ENCODE measurements at regions not wholly inside any gene's neighbourhood (a gene's known extent, or its start where the extent isn't known, plus 50 kb on each side); places are given as distances from the start of the nearest gene placed in this dataset.

- intact Hi-C loops (cut with DNase I; ENCODE audit: low total_unique reads): no loop called here
- no peak for TF ChIP-seq CTCF (IDR thresholded peaks at IDR 0.05)
- no peaks in the 10 kb centered on the region for H3K27me3 ChIP-seq
These were observed 787.0 kb upstream of the B3GALT2 start for GRCh38 chr1:193973428-193973827.

DNA sequence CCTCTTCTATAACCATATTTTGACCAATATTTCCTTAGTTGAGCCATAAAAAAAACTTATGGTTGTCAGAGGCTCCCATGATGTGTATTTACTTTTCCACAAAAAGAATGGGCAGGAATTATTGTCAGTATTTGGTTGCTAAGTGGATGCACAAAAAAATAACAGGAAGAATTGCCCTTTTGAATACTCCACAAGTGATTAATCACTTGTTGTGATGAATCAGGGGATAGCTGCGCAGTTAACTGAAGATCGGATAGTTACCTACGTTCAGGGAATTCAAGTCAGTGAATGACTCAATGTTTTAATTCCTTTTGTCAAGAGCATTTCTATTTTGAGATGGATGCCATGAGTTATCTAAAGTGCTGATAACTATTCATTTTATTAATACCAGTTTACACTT is 785.2 kb upstream of the B3GALT2 start:
- no peaks in the 10 kb centered on the region for H3K4me1 ChIP-seq
- intact Hi-C loops (cut with DNase I; ENCODE audit: low total_unique reads): no loop called here
- no peak for TF ChIP-seq CTCF (IDR thresholded peaks at IDR 0.05)

More at GRCh38 chr1:193973428-193973827, 787.0 kb upstream of the B3GALT2 start:
- H3K9me3 ChIP-seq: no peaks in the 10 kb centered on the region
- H3K36me3 ChIP-seq: no peaks in the 10 kb centered on the region
- H3K4me1 ChIP-seq: no peaks in the 10 kb centered on the region
- H3K27ac ChIP-seq: no peak overlapping the region
- H3K4me3 ChIP-seq: no peak overlapping the region
- no peak for DNase-seq

GRCh38 chr1:193960499-193960898 is 774.1 kb upstream of the B3GALT2 start:
- H3K9me3 ChIP-seq: no peaks in the 10 kb centered on the region
- no peaks in the 10 kb centered on the region for H3K4me1 ChIP-seq
- no peak for TF ChIP-seq CTCF (IDR thresholded peaks at IDR 0.05)
- no peaks in the 10 kb centered on the region for H3K36me3 ChIP-seq
- intact Hi-C loops (cut with DNase I; ENCODE audit: low total_unique reads): no loop called here
- H3K27ac ChIP-seq: no peak overlapping the region
- DNase-seq: no peak
- no peaks in the 10 kb centered on the region for H3K27me3 ChIP-seq
- no peak overlapping the region for H3K4me3 ChIP-seq

More for the DNA sequence above, 785.2 kb upstream of the B3GALT2 start:
- no peaks in the 10 kb centered on the region for H3K27me3 ChIP-seq
- H3K4me3 ChIP-seq: no peak overlapping the region
- H3K9me3 ChIP-seq: no peaks in the 10 kb centered on the region
- H3K36me3 ChIP-seq: no peaks in the 10 kb centered on the region
- no peak overlapping the region for H3K27ac ChIP-seq
- no peak for DNase-seq

DNA sequence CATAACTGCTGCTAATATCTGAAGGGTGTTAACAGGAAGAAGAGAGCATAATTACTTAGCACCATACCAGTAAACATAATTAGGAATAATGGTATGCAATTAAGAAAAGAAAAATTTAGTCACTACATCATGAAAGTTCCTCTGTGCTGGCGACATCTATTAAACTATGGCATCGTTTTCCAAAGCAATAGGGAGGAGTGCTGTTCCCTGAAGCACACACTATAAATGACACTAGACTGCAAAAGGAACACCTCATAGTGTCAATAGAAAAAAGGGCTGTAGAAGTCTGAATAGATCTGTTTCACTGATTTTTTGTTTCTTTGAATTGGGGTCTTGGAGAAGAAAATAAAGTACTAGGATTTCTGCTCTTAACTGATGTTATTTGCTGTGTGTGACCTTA is 773.6 kb upstream of the B3GALT2 start:
- Histone ChIP-seq H3K36me3 (no peaks in the 10 kb centered on the region), H3K4me1 (no peaks in the 10 kb centered on the region), H3K27ac (no peak overlapping the region), H3K9me3 (no peaks in the 10 kb centered on the region), H3K4me3 (no peak overlapping the region), H3K27me3 (no peaks in the 10 kb centered on the region)
- intact Hi-C loops (cut with DNase I; ENCODE audit: low total_unique reads): no loop called here
- no peak for DNase-seq
- TF ChIP-seq CTCF (IDR thresholded peaks at IDR 0.05): no peak

DNA sequence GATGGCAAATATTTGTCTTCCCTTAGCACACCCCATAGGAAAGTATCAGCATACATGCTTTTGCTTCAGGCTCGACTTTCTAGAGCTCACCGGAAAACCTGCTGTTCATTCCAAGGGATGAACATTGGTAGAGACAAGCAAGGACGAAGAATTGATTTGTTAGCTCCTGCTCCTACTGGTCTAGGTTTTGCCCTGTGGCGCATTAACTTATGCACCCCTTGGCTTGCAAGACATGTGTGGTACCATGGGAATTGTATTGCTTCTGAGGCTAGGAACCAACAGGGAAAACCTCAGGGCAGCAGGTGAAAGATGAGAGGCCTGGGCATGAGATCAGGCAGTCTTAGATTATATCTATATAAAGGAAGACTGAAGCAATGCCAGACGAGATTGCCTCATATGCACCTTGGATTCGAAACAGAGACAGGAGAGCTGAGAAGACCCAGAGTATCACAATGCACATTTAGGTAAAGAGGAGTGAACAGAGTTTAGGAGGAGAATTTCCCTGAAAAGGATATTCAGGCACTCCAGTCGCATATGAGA is 771.2 kb upstream of the B3GALT2 start:
- H3K36me3 ChIP-seq: no peaks in the 10 kb centered on the region
- H3K27ac ChIP-seq: no peak overlapping the region
- H3K4me1 ChIP-seq: no peaks in the 10 kb centered on the region
- no peak for DNase-seq
- intact Hi-C loops (cut with DNase I; ENCODE audit: low total_unique reads): no loop called here
- H3K9me3 ChIP-seq: no peaks in the 10 kb centered on the region
- no peak overlapping the region for H3K4me3 ChIP-seq
- TF ChIP-seq CTCF (IDR thresholded peaks at IDR 0.05): no peak
- H3K27me3 ChIP-seq: no peaks in the 10 kb centered on the region

Measured in tibial artery (tissue), 4 donors.